Left lobe of liver (tissue), 2 donors: ENCODE measurements at regions not wholly inside any gene's neighbourhood (a gene's known extent, or its start where the extent isn't known, plus 50 kb on each side); places are given as distances from the start of the nearest gene placed in this dataset.
A peak's percentile ranks its signal among the peaks of the same experiment; 100 is the strongest.
"Not testable (repeated sequence)": the region's sequence is repeated elsewhere in the genome, so short reads cannot be mapped to it uniquely, and the experiment has no call there.

ENCODE experiments used
- ATAC-seq: fragments of 200-7000 bp; cut with Tn5 transposase; one replicate; pipeline ENCODE4 v1.9.1; 2020; ENCODE audit warnings: mild to moderate bottlenecking, moderate library complexity
- DNase-seq: peaks from one replicate; pipeline ENCODE4 v3.0.0-alpha.2; 2020; ENCODE audit warnings: low spot score
- donor health status: DM: no; HTN: no; CAD: no; lungs with moderate emphysema.
- donor health status: DM: no; HTN: yes; CAD: no.

DNA sequence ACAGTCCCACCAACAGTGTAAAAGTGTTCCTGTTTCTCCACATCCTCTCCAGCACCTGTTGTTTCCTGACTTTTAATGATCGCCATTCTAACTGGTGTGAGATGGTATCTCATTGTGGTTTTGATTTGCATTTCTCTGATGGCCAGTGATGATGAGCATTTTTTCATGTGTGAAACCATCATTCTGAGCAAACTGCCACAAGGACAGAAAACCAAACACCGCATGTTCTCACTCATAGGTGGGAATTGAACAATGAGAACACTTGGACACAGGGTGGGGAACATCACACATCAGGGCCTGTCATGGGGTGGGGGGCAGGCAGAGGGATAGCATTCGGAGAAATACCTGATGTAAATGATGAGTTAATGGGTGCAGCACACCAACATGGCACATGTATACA is 240.8 kb downstream of the FAT3 start:
- not testable (repeated sequence) for DNase-seq, ATAC-seq

DNA sequence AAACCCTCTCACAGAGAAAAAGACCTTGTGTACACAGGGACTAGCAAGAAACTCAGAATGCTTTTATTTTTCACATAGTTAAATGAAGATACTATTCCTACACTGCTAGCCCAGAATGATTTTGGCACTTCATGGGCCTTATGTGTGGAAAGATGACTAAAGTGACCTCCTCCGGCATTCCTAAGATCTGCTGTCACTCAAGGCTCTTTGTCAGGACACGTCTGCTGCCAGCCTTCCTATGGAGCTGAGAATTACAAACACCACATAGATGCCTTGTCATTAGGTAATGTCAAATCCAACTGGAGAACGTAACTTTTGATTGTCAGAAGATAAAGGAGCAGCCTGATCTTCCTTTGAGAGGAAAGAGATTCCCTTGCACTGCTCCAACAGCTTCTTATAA is 249.1 kb downstream of the FAT3 start:
- no peak for DNase-seq
- no peak for ATAC-seq

DNA sequence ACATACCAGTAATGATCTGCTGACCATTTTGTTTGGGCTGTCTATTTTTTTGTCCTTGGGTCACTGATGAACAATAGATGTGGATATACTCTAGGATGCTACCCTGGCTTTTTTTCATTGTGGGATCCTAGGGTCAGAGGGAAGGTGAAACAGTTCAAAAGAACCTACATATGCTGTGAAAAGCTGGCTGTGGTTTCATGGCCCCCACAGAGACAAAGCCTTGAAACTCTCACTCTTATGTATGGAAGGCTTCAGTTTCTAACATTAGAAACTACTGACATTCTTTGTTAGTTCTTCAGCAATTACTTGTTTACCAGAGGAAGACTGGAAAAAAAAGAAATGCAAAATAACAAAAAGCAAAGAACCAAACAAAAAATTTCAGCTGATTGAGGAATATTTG is 250.7 kb downstream of the FAT3 start:
- no peak for DNase-seq
- no peak for ATAC-seq

DNA sequence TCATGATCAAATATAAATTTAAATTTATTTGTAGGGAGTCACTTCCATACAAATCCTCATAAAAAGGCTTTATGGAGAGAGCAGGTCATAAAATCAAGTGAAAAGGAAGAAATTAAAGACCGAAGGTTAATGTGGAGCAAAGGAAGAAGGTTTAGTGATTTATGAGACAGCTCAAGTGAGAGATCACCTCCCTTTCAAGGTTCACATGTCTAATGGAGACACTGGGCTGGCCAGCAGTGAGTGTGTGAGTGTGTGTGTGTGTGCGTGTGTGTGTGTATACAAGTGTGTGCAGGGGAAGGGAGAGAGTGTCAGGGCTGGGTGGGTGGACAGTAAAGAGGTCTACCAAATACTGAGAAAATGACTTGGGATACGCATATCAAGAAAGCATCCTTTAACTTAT is 251.2 kb downstream of the FAT3 start:
- DNase-seq, result no peak

DNA sequence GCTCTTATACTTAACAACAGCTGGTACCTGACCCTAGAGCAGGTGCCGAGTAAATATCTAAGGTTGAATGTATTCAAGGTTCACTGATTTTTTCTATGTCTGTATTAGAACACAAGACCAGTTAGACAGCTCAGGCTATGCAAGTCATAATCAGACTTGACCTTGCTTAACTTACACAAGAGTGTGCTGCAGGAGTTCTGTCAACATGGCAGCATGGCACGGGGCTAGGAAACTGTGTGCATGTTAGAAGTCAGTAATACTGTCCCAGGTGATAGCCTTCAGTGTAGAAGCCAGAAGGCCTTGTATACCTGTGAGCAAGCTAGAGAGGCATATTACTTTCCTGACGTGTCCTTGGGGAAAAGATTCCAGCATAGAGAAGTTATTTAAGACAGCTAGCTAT is 253.1 kb downstream of the FAT3 start:
- DNase-seq (no peak), ATAC-seq (no peak)

More for the DNA sequence above, 251.2 kb downstream of the FAT3 start:
- ATAC-seq, result no peak

DNA sequence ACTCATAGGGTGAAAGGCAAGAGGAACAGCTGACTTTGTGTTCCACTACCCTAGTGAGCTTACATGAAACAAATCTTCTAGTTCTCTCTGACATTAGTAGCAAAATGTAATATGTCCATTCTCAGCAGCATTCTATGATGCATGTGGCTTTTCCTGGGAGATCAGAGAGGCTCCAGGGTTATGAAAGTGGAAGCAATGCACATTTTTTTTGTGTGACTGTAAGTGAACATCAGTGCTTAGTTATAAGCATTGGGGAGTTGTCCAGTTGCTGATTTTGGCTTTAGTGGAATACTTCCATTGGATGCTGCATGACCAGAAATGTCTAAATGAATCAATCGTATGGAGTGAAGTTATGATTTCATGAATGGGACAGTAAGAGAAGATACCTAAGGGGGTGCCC is 255.9 kb downstream of the FAT3 start:
- DNase-seq (no peak), ATAC-seq (no peak)

DNA sequence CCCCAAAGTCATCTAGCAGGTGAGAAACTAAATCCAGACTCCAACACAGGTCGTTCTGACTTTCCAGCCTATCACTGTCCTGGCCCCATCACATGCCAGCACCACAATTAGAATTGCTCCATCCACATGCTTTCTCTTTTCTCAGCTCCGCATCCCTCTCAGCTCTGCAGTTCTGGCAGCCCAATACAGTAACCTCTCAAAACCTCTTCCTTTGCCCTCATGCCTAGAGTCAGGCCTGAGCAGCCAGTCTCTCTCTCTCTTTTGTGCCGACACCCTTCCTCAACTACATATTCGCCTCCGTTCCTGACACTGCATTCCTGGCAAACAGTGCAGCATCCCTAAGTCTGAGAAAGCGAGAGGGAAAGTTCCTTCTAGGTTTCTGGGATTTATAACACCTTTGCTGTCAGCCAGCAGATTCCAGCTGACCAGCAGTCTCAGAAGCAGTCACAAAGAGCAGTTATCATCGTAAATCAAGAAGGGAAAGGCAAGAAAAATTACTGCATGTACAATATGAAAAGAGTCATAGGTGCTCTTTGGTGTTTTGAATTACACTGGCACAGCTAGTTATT is 258.0 kb downstream of the FAT3 start:
- DNase-seq (no peak), ATAC-seq (no peak)

DNA sequence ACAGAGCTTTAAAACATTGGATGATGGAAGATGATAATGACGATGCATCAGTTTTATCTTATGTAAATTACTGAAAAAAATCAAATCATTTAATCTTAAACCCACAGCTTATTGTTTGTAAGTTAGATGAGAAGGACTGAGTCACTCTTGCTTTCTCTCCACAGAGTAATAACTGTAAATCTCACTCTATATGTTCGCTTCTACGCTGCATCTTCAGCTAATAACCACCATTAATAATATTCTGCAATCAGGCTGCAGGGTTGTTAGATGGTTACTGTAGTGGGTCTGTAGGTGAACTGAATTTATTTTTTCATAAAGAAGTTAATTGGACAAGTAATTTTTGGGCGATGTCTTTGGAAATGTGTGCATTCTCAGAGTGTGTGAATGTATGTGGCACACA is 260.0 kb downstream of the FAT3 start:
- ATAC-seq (no peak), DNase-seq (no peak)

DNA sequence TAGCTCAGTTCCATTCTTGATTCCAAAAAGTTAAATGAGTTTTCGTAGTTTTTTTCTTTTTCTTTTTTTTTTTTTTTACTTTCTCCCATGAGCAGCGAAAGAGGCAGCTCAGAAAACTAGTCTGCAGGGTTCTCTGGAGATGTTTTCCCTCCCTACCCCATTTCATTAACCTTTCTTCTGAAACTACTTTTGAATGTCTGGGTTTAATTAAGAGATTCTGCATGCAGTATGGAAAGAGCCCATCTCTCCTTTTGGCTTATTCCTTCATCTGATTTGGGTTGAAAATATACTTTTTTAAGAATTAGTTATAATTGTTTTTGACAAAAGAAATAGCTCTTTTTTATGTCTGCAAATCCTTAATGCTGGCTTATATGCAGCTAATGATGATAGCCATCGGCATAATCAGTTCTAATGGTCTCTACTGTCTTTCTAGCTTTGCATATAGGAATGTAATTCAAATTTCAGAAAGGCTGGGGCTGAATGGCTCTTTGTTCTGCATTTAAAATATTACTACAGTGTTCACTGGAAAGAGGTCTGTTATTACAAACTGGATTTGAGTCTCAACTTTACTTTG is 265.3 kb downstream of the FAT3 start:
- DNase-seq, result no peak
- ATAC-seq, result no peak

DNA sequence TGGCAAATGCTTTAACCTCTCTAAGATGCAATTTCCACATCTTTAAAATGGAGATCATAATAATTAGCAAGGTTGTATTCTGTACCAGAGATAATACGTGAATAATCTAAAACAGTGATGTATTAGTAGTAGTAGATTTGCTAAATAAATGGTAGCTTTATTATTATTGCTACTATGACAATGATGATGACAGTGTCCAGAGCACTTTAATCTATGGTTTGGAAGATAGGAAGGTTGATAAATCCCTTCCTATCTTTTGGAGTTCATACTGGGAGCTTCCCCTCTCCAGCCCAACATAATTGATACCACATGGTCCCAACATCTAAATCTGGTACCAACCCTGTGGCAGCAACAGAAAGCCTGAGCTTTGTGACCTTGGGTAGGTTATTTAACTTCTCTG is 267.8 kb downstream of the FAT3 start:
- ATAC-seq, result no peak
- no peak for DNase-seq

DNA sequence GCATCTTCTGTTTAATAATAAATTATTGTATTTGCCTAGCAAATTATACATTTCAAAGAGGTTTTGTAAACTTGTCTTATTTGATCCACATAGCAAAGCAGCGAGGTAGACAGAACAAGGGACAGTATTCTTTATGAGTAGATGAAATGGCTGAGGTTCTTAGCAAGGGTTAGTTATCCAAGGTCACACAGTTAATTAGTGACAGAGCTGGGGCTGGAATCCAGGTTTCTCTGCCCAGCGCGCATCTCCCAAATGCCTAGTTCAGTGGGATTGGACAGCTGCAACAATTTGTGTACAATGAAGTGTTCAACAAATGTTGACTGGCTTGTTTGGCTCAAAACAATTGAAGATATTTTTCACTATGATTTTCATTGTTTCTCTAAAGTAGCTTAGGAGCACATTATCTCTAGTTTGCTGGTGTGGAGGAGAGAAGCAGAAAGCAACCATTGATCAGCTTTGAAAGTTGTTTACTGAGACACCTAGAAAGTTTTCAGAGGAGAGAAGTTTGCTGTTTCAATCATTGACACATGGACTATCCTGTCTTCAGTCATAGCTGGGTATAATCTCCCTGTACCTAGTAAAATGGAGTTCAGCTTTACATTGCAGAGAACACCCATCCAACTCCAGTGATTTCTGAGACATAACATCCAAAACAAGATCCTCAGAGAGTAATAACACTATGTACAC is 270.6 kb downstream of the FAT3 start:
- ATAC-seq (peak; percentile 99), DNase-seq (peak; percentile 62)

DNA sequence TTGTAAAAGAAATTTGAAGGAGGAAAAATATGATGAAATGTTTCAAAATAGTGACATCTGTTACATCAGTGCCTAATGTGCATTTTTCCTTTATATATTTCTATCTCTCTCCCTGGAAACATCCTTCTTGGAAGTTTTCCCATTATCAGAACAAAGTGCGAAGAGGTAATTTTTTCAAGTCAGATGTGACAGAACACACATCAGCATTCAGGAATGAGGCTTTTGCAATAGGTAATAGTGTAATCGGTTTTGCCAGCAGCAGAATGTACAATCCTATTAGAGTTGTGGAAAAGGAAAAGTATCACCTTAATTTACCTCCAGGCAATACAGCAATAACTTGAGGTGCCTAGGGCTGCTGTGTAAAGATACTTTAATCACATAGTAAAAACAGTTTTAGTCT is 275.8 kb downstream of the FAT3 start:
- ATAC-seq (no peak), DNase-seq (no peak)

DNA sequence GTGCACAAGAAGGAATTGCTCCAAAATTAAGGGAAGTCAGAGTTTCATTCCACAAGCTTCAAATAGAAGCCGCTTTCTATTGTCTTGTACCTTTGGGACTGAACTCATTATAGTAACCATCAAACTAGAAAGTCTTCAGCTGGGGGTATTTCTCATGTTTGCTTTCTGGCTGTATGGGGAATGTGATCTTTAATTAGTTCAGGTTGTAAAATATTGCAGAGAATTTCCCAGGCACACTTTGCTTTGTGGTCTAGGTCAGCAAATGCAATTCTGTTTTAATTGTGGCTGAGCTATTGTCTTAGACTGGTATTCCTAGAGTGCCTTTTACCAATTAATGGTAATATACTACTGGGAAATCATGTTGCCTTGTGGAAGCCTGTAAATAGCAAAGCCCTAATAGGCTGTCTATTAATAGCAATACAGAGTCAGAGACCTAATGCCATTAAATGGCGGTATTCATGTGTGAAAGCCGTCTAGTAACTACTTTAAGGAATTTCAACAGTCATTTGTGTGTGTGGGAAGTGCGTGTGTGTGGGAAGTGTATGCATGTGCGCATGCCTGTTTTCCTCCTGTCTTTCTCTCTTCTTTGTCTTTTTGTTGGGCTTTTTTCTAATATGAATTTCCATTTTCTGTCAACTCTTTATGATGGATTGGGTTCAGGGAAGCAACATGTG is 276.6 kb downstream of the FAT3 start:
- DNase-seq, result no peak
- no peak for ATAC-seq

DNA sequence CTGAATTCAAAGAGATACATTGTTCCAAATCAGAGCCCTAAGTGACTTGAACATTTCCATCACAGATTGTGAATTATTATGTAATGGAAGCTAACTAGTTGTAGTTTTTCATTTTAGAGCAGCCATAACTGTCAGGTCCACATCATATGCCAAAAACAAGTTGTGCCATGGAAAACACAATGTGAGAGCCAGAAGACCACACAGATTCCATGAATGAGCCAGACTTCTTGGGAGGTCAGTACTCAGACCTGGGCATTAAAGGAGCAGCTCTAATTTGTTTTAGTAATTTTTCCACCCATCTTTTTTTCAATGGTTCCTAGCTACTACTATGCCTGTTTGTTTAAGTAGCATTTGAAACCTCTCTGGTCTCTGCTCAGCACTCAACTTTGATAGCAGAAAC is 279.4 kb downstream of the FAT3 start:
- ATAC-seq (no peak), DNase-seq (no peak)

DNA sequence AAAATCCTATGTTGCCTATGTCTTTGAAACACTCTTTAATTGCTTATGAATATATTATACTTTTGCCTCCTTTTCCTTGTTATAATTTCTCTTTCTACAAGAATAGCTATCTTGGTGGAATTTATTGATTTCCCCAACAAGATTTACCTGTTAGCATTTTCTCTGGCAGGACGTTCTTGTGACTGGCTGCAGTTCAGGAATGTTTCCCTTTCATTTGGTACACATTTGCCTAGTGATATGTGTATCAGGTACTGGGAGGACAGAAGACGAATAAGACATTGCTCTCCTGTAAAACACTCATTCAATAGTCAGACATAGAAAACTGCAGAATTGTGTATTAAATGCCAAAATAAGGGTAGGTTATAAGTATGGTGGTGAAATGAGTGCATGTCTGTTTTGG is 279.9 kb downstream of the FAT3 start:
- DNase-seq (no peak), ATAC-seq (peak; percentile 38)

DNA sequence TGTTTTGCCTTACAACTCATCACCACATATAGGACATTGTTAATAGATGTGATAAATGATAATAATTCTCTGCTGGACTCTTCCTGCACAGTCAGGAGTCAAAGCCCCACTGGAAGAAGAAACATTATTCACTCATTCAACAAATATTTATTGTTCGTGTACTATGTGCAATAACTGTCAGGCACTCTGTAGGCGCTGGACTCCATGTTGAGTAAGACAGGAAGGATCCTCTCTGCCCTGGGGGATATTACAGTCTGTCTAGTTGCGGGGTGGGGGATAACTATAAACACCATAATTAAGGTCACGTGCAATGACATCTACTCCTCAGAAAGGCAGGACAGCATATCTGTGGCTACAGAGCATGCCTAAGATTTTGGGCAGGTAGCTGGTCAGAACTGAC is 281.1 kb downstream of the FAT3 start:
- ATAC-seq (no peak), DNase-seq (no peak)

DNA sequence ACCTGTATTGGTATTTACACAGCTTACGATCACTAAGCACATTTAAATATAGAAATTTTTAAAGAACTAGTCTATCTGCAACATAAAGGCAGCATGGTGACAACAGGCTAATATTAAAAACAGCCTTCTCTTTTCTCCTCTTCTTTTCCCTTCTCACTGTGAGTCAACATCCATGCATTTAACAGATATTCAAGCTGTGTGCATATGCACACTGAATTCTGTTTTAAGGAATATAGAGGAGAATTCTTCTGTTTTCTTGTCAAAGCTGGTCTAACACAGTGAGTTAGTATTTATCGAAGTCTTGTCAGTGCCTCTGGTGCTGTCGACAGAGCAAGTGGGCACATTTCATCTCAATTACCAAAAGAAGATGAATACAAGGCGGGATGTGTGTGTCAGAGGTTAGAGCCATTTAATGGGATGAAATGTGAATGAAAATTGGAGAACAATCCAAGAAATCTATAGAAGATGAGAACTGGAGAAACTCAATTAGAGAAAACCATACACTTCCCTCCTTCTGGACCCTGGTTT is 282.3 kb downstream of the FAT3 start:
- ATAC-seq (no peak), DNase-seq (no peak)

DNA sequence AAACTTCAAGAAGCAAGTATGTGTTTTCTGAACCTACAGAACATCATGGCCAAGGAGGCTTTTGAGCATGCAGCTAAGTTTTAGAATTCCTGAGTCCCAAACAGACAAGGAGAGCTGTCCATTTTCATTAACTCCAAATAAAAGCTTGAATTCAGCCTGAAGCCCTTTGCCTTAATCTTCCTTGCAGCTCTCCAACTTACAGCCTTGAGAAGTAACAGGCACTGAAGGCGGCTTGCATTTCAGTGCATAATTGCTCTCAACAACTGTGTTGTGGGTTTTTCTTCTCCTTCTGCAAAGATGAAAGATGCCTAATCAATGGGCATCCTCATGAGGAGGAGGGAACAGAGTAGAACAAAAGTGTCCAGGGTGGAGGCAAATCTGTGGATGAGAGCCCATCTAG is 286.0 kb downstream of the FAT3 start:
- ATAC-seq (no peak), DNase-seq (no peak)

DNA sequence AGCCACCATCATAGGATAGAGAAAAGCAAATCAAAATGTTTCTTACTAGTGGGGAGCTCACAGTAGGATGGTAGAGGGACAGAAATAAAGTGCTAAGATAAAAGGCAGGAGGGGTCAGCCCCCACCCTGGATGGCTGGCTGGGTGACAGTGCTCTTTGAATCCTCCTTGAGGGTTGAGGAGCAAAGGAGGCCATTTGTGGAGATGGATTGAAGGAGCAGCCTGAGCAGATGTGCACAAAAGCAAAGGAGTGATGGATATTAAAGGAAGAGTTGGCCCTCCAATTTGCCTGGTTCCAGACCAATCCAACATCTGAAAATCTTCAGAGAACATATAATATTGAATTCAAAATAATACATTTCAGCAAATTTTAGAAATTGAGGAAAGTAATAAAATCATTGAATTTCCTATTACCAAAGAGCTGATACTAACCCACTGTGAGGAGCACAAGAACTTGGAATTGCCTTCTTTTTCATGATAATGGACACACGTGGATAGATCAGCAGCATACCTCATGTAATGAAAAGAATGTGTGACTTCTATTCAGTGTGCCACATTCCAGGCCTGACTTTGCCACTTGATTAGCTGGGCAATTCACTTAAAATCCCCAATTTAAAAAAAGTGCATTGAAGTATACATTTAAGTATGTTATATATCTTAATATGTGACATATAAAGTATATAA is 287.0 kb downstream of the FAT3 start:
- ATAC-seq (no peak), DNase-seq (no peak)

DNA sequence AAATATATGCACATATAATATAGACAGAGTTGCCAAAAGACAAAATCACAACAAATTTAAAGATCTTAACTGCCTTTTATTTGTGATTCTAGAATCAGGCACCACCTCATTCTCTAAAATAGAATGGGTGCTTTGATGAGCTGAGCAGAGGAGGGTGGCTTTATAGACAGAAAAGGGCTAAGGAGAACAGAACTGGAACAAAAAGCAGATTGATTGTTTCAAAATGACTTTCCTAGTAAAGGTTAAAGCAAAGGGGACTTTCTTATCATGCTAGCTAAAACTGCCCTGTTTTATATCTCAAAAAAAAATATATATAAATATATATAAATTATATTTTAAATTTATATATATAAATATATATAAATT is 287.6 kb downstream of the FAT3 start:
- DNase-seq (no peak), ATAC-seq (no peak)

DNA sequence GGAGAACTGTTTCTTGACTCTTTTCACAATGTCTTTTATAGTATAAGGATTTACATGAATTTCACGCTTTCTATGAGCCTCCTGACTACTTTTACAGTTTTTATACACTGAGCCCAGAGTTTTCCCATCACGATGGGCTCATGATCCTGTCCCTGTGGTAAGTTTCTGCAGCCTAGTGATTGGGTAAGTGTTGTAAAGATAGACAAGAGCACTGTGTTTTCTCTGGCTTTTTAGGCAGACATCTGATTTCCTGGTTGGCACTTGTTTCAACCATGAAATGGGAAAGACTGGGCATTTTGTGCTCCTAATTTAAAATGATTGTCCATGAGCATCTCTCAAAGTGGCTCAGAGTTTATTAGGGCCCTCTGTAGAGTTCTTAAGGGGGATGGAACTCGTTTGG is 299.0 kb downstream of the FAT3 start:
- no peak for DNase-seq
- no peak for ATAC-seq

DNA sequence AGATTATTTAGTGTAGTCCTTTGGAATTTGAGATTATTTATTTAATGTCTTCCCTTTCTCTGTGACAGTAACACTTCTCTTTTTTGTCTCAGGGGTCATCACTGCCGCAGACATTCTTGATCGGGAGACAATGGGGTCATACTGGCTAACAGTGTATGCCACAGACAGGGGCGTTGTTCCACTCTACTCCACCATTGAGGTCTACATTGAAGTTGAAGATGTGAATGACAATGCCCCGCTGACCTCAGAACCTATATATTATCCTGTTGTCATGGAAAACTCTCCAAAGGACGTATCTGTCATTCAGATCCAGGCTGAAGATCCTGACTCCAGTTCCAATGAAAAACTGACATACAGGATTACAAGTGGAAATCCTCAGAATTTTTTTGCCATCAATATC is 299.9 kb downstream of the FAT3 start:
- no peak for ATAC-seq
- DNase-seq, result no peak
